OCI-LY3 (cell line): ENCODE measurements at regions not wholly inside any gene's neighbourhood (a gene's known extent, or its start where the extent isn't known, plus 50 kb on each side); places are given as distances from the start of the nearest gene placed in this dataset.

Experiments
- CTCF ChIP-seq: fragments of 200-600, 300-600 bp; sonication (generic); IDR thresholded peaks from 2 replicates; pipeline ENCODE4 v1.5.1; 2014; ENCODE audit warnings: antibody characterized with exemption, low read length, low read depth
- EZH2phosphoT487 ChIP-seq: fragments of 200-600 bp; shearing (Covaris generic); IDR thresholded peaks from 2 replicates; pipeline ENCODE4 v1.6.1; 2018; ENCODE audit warnings: antibody characterized with exemption, mixed run types, low read depth

GRCh38 chr2:47310801-47311560 is 58.1 kb upstream of the EPCAM start:
- TF ChIP-seq EZH2phosphoT487: no peak
- TF ChIP-seq CTCF: no peak
